GM19467 (cell line): ENCODE measurements at regions not wholly inside any gene's neighbourhood (a gene's known extent, or its start where the extent isn't known, plus 50 kb on each side); places are given as distances from the start of the nearest gene placed in this dataset.

Experiments
- ATAC-seq: cut with Tn5 transposase; IDR thresholded peaks from one replicate; pipeline ENCODE4 v1.9.1; 2021; ENCODE audit warnings: mild to moderate bottlenecking, moderate library complexity; ENCODE audit not compliant: unreplicated experiment

DNA sequence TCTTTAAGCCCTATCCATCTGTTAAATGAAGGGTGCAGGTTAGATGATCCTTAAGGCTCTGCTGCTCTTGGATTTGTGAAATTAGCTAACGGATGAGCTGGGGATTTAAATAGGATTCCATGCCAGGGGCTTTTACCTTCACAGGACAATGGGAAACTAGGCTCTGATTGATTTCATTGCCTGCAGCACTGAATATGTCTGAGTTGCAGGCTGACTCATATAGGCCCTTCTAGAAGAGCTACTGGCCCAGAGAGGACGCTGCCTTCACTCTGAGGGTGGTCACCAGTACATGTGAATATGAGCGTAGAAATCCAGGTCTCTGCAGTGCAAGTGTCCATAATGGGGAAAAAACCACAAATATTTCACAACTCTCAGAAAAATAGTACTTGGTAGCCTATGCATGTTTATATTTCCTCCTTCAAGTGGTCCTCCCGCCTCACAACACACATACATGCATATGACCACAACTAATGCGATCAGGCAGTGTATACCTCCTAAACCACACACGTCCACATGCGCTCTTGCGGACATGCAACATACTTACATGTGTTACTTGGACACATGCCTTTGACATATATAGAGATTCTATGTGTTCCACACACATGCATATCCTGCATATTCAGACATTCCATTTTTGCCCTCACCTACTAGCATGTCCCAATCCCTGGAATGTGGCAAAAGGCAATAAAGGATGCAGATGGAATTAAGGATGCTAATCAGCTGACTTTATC, 233.8 kb upstream of the JUN start:
- no peak for ATAC-seq

DNA sequence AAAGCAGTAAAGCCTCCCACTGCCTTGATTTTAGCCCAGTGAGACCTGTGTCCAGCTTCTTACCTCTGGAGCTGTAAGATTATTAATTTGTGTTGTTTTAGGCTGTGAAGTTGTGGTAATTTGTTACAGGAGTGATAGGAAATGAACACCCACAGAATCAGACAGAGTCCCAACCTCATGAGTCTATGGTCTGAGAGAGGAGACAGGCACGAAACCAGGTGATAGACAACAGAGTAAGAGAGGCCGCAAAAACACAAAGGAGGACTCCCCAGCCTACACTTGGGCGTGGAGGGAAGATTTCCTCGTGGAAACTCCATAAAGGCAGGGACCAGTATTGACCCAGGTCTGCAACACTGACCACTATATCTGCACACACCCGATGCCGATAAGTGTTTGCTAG, 234.6 kb upstream of the JUN start:
- ATAC-seq, result no peak

DNA sequence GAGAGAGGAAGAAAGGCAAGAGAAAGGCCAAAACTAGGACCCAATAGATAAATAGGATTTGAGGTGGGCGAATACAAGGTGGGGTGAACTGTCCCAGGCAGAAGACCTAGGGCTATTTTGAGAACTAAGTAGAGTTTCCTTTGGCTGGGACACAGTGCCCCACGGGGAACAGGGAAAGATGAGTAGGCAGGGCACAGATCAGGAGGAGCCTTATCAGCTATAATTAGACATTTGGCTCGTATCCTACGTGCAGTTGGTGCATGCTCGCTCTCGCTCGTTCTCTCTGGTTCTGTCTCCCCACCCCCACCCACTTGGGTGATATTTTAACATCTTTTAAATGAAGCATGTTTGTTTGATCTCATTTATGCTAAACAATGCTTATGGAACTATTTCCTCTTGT, 235.0 kb upstream of the JUN start:
- no peak for ATAC-seq

DNA sequence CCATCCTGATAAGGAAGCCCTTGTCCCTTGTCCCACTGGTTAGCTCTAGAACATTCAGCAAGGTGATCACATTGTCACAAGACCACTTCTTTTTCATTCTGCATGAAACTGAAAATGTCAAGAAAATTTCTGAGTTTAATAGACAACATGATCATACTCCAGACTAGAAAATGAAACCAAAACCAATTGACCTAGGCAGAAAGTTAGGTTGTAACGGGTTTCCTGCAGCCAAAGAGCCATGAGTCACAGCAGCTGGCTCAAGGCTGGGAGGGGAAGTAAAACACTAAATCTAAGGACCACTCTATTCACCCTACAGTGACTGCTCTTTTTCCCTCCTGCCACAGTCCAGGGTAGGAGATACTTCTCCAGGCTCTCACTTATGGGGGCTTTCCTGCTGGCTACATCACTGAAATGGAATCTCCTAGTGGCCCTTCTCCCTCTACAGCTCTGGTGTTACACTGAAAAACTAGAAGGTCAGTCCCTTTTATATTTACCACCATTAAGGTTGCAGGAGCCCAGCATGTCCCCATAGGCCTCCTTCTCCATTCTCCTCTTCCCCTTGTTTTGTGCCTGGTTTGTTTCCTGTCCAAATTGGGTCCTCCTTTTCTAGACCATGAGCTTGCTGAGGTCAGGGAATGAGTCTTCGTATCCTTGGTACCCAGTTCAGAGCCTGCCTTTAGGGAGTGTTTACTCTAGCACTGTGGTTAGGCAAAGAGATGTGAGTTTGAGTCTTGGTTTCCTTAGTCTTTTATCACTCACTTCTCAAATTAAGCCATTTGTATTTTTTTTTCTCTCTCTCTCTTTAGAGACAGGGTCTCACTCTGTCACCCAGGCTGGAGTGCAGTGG, 236.5 kb upstream of the JUN start:
- ATAC-seq, result peak; percentile 91

DNA sequence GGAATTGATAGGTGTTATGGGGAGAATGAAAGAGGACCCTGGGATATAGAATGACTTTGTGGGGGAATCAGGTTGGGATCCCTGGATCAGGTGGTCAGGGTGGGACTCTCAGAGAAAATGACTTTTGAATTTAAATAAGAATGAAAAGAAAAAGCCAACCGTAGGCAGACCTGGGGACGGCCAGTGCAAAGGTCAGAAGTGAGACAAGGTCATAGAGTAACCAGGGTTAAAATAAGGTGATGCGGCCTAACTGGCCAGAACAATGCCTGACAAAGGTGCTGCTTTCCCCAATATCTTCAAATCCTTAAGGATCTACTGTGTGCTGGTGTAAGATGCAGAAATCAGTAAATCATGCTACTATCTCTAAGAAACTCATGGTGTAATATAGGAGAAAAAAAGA, 238.4 kb upstream of the JUN start:
- no peak for ATAC-seq

DNA sequence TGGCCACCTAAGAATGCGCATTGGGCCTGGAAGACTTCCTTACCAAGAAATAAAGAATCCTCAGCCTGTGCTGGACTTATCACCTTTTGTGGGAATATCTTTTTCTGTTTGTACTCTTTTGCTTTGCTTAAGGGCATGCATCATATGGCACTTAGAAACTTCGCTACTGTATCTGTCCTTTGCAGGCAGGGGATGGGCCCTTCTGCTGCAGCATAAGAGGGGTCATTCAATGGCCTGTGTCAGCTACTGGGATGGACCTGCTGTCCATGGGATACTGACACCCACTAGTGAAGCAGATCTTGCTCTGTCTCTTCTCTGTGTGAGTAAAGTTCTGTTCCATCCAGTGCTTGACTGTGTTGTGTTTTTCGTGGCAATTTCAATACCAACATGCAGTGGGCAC, 239.0 kb upstream of the JUN start:
- no peak for ATAC-seq

DNA sequence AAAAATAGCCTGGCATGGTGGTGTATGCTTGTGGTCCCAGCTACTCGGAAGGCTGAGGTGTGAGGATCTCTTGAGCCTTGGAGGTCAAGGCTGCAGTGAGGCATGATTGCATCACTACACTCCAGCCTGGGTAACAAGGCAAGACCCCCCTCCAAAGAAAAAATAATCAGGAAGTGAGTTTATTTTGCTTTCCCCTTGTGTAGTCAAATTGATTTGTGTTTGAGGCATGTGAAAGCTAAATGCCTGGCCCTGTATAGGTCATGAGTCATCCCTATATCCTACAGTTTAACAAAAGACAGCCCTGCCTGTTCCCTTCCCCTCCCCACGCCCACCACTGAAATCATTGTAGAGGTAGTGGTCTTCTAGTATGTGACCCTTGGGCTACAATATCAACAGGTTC, 241.4 kb upstream of the JUN start:
- no peak for ATAC-seq

DNA sequence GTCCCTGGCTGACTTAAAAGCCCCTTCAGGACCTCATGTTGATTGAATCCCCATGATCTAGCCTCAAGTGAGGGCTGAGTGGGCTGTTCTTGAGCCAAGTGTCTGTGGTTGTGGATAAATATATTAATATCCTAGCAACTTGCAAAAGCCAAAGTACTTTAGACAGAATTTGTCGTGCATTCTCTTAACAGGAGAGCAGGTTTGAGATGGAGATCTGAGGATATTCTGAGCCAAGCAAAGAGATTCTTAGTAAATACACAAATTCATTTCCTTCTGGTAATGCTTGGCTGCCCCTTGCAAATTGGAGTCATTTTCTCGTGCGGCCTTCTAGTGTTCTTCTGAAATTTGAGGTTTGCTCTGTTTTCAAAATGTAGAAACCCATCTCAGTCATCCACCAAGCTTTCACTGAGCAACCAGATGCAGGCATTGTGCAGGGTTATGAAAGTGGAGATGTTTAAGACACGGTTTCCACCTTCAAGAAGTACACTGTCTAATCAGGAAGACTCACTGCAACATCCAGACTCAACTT, 242.1 kb upstream of the JUN start:
- peak; percentile 91 for ATAC-seq

DNA sequence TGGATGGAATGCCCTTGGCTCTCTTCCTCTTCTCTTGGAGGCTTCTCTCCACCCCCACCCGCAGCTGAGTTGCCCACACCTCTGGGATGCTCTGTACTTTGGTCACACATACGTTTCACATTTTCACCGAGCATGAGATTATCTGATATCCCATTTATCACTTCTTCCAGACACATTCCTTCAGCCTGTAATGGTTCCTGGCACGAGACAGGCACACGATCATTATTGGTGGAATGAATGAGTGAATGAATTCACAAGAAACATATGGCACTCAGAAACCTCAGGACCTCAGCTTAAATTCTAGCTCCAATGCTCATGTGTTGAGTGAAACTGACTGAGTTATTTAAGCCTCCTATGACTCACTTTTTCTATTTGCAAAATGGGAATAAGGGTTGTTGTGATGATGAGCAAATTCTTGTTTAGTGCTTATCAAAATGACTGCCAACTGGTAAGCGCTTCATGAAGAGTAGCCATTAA, 242.7 kb upstream of the JUN start:
- no peak for ATAC-seq

DNA sequence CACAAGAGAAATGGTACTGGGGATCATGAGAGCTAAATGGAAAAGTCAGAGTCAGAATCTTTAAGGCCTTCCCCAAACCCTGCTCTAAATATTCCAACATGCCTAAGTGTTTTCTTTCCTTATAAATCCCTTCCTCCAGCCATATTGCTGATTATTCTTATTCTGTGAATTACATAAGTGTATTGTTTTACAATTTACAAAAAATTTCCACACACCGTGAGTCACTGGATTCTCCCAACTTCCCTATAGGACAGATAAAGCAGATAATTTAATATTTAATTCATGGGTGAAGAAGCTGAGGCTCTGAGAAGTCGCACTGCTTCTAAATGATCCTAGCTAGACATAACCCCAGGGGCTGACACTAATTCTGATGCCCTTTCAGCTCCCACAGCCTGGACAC, 243.3 kb upstream of the JUN start:
- no peak for ATAC-seq

DNA sequence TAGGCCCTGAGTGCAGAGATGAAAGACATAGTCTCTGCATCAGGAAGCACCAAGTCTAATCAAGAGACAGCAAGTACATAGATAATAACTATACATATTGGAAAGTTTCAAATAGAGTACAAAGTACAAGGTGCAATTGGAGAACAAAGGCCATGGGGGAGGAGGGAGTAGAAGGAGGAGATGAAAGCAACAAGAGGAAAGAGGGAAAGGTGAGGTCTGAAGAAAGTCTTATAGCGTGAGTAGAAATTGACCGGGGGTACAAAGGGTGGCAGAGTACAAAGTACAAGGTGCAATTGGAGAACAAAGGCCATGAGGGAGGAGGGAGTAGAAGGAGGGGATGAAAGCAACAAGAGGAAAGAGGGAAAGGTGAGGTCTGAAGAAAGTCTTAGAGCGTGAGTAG, 244.2 kb upstream of the JUN start:
- ATAC-seq, result no peak

DNA sequence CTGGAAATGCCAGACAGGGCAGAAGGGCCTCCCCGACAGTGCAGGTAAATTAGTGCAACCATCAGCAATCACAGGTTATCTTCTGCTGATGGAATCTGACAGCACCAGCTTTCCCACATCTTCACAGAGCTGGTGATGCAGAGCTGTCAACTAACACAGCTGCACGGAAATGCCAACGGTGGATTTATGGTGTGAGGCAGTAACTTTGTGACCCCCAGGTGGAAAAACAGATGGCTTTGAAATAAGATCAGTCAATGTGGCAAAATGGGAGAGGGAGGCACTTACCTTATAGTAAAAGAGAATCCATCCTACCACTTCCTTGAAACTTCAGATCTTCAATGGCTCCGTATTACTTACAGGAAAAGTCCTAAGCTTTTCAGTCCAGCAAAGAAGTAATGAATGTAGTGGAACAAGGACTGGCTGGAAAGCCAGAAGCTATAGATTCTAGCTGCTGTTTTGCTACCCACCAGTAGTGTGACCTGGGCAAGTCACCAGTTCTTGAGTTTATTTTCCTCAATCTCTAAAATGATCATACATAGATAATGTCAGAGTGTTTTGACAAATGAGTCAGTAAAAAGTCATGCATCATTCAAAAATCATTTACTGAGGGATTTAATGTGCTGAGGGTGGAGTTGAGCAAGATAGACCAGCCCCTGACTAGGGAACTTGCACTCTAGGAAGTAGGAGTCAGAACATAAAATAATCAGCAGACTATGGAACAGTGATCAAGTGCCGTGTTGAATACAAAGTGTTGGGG, 245.7 kb upstream of the JUN start:
- no peak for ATAC-seq

DNA sequence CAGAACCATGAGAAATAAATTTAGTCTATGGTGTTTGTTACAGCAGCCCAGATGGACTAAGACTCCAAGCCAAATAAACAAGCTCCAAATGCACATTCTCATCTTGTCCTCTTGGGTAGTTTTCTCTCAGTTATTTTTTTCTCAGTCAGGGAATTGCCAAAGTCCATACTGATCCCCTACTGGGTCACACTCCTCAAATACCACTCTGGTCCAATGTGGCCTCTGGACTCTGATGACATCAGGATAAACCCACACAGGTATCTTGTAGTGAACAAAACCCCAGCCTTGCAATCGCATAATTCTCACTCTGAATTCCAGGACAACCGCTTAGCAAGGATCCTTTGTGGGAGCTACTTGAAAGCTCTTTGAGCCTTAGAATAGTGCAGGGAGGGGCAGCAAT, 248.4 kb upstream of the JUN start:
- ATAC-seq, result no peak

DNA sequence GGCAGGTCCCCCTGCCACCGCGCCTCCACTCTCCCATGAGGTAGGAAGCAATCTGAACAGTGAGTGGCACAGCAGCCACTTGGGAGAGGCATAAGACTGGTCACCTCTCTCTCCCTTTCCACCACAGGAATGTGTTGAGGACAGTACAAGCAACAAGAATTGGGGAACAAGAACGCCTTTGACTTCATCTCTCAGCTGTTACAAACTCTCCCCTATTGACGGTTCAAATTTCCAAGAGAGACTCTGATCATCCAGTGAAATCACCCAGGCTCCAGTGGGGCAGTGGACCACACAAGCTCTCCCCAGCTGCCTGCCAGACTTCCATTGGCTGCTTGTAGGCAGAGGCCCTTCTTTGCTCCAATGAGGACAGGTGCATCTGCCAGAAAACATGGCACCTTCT, 249.9 kb upstream of the JUN start:
- no peak for ATAC-seq

DNA sequence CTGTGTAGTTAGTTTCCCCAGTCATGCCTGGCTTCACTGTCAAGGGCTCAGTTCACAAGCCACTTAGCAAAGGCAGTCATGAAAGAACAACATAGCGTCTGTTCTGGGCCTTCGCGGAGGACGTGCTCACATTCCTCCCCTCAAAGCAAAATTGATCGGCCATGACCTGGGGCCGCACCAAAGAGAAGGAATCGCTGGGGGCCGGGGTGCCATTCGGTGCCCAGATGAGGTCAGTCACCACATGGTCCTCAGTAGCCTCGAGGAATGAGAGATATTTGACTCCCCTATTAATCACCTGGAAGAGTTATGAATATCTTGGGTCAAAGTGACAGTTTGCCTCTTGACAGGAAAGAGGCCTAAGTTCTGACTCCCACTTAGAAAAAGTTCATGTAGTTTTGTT, 251.1 kb upstream of the JUN start:
- ATAC-seq, result no peak

DNA sequence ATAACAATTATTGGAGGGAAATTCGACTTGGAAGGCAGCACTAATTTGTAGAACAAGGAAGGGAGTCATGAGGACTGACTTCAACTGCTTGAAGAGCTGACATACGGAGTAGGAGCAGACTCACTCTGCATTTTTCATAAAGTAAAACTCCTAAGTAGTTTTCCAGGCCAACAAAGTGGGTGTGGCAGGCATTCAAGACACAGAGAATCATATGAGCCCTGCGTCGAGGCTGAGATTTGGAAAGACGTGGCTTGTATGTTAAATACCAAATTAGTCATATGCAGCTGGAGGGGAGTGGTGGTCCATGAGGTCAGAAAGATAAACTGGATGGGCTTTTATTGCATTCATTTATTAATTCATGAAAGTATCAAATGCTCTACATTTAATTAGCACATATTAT, 255.7 kb upstream of the JUN start:
- ATAC-seq, result no peak

DNA sequence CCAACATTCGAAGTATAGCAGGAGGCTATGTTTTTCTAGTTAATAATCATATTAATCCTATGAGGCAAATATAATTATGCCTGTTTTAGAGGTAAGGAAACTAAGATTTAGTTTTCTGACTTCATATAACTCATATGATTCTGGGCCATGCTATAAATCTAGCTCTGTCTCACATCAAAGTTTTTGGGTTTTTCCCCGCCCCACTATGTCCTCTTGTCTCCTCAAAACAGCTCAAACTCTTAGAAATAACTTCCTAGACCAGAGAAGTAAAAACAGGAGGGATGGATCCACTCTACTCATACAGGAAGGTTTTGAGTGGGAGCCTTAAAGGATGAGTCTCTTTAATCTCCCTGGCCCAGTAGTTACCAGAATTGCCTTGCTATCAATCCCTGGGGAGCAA, 256.4 kb upstream of the FGGY start:
- no peak for ATAC-seq

DNA sequence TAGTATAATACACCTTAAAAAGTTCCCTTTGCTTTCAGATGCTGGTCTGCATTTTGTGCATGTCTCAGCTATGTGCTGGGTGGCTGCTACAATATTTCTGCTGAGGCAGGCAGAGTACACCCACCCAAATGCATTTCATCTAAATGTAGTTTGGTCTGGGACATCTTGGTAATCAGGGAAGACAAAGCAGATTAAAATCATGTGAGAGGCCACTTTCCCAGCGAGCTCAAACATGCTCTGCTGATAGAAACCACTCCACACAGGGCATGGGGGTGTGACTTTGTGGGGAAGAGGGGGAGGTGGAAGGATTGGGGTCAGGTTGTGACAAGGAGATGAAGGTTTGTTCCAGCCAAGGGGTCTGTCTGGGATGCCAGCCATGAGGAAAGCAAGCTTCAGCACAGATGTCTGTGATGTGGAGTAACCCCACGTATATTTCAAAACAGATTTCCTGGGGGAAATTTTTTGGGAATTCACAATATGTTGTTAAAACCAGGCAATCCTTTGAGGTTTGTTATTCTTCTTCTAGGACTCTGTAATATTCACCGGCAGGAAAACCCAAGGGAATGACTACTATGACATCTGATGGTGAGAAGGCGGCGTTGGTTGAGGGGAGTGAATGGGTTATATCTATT, 255.1 kb upstream of the FGGY start:
- ATAC-seq, result no peak

DNA sequence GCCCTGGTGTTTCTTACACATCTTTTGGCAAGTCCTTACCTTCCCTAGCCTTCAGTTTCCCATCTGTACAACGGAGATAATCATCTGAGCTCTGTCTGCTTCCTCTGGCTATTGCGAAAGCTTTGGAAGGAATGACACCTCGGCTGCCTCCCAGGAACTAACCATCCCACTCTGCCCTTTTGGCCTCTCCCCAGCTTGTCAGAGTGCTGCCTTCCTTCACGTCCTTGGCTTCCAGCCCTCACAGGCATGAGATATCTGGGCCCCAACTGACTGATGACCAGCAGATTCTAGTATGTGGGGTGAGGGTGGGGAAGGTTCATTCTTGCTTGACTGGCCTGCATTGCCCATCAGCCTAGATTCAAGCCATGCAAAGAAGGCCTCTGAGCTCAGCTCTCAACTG, 253.1 kb upstream of the FGGY start:
- ATAC-seq, result no peak

DNA sequence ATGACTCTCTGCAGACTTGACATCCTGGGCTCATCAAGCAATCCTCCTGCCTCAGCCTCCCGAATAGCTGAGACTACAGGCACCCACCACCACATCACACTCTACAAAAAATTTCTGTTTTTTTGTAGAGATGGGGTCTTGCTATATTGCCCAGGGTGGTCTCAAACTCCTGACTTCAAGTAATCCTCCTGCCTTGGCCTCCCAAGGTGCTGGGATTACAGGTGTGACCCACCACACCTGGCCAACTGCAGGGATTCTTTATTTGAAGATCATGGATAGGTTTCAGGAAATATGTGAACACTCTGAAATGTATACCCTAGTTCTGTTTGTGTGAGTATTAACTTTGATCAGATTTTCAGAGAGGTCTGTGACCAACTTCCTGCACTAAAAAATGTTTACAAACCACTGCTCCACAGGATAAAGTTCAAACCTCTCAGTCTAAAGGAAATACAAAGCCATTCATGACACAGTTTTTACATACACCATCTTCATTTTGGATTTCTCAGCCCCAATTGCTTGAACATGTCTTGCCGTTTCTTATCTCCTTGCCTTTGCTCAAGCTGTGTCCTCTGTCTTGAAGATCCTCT, 252.3 kb upstream of the FGGY start:
- ATAC-seq, result no peak

DNA sequence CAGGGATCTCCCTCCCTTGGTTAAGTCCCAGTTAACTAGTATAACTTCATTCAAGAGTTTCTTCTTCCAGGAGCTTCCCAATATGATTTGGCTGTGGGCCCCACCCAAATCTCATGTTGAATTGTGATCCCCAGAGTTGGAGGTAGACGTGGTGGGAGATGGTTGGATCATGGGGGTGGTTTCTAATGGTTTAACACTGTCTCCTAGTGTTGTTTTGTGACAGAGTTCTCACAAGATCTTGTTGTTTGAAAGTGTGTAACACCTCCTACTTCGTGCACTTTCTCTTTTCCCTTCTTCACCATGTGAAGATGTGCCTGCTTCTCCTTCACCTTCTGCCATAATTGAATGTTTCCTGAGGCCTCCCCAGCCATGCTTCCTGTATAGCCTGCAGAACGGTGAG, 251.8 kb upstream of the FGGY start:
- ATAC-seq, result no peak
